Stimulated activated CD8-positive, alpha-beta memory T cell treated with anti-CD3 and anti-CD28 coated beads, Interleukin-7, amount 100 ng/mL, for 24 hours (primary cell): ENCODE measurements at regions not wholly inside any gene's neighbourhood (a gene's known extent, or its start where the extent isn't known, plus 50 kb on each side); places are given as distances from the start of the nearest gene placed in this dataset.

ENCODE experiments used
- DNase-seq: peaks from one replicate; pipeline ENCODE4 v3.0.0-alpha.2; 2020; ENCODE audit warnings: low read depth

DNA sequence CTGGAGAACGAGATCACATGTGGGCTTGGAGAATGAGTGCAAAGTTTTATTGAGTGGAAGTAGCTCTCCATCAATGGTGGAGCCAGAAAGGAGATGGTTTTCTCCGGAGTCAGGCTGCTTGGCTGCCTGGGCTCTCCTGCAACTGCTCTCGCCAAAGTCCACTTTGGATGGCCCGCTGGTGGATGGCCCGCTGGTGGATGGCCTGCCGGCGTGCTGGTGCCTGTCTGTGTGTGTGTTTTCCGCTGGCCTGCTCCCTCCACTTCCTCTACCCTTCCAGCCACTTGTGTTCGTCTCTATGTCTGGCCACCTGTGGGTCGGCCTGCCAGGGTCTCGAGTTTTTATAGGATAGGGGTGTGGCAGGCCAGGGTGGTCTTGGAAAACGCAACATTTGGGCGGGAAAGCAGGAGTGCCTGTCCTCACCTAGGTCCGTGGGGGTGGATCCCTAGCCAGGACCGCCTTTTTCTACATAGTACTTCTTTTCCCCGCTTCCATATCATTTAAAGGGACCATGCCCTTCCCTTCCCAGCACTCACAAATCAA, 1292.1 kb upstream of the PIK3C3 start:
- no peak for DNase-seq

DNA sequence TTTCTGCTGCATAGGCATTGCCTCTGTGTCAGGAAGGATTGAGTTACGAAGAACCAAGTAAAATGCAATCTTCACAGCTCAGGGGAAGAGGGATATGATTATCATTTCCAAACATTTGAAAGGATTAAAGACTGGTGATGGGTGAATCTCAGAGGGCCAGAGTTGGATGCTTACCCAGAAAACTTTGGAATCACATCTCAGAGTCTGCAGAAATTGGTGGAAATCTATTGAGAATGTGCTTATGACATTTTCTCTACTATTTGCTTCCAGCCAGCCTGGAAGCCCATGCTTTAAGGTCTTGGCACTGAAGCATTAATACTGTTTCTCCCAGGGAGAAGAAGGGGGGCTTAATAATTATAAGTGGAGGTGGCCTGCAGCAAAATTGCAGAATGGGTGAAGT, 1301.4 kb upstream of the PIK3C3 start:
- DNase-seq: no peak

- DNase-seq: no peak
Measured at GRCh38 chr18:40652321-40652720, 1302.7 kb upstream of the PIK3C3 start.

DNA sequence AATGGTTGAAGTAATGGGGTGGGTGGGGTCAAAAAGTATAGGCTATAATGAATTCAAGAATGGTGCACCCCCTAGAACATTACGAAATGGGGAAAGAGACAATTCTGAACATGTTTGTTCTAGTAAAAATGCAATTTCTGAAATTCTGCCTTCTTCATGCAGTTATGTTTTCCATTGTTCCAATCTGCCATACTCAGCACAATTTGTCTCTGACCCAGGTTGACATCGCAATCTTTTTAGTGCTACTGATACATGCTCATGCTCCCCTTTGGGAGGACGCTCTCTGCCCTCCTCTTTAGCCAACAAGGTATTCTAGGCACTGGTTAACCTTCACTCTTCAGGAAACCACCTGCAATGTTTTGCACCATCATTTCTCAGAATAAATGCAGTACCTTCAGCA, 1303.9 kb upstream of the PIK3C3 start:
- DNase-seq: no peak

GRCh38 chr18:40642692-40643229, 1312.3 kb upstream of the PIK3C3 start:
- DNase-seq: no peak

DNA sequence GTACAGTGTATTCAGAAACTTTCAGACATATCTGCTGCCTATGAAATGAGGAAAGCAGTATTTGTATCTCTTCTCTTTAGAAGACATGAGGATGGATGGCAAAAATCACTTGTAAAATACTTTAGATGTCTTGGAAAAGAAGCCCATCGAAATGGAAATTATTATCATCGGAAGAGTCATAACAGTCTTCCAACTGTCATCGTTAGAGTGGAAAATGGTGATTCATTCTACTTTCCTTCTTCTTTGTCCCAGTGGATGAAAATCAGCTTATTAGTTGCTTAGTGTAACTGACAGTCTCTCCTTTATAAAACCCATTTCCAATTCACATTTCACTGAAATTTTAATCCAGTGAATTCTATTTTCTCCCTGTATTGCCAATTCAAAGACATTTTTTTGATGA, 1323.7 kb upstream of the PIK3C3 start:
- DNase-seq: no peak

DNA sequence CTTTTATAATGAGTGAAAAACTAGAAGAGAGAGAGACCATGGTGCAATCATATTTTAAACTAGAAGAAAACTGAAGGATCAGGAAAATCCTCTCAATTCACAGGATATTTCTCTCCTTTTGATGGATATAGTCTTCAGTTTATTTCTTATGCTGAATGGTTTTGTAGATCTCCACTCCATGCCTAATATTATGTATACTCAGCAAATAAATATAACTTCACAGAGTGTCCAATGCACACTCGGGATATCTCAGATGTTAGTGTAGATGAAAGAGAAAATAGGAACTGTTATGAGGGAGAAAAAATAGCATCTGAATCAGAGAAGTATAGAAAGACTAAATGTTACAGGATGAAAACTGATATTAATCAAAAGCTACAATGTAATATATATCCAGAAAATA, 1324.5 kb upstream of the PIK3C3 start:
- DNase-seq: no peak

DNA sequence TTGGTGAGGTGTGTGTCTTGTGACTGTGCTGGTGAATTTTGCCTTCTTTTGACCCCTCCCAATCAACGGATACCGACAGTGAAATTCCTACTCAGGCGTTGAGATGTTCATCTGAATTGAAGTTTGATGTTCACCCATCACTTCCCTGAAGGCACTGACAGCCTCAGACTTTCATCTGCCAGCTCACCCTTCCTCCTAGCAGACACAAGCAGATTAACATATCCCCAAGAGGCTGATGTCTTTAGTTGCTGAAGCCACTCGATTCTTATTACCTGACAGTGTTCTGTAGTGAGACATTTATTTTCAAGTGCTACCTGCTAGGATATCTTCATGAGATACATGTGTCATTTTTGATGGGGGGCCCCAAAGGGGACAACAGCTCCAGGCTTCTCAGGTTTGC, 1330.1 kb upstream of the PIK3C3 start:
- DNase-seq: no peak

DNA sequence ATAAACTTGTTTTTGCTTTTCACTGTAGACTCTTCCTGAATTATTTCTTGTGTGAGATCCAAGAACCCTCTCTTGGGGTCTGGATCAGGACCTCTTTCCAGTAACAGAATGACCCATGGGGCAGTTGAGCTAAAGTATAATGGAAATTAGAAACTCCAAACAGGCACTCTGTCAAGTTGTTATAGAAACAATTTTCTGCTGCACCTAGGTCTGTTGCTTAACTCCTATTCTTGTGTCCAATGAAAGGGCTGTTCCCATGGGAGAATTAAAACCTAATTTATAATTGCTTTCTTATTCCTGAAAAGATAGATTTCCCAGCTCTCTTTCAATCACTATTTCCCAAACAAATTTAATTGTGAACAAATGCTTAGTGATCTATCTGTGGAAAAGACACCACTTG, 1341.3 kb upstream of the PIK3C3 start:
- no peak for DNase-seq

DNA sequence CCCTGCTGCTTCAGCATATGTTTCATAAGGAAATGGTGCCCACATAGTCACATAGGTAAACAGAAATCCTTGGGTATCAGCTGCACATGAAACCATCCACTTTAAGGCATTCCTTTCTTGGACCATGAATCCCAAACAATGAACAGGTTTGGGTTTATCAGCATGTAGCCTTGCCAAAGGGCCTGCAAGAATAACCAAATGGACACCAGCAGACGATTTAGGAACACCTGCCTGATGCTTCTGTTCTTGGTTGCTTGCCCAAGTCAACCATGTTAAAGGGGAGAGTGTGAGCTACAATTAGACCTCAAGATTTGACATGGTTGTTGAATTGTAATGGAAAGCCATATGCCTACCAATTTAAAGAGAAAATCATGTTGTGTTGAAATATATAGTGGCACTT, 1342.7 kb upstream of the PIK3C3 start:
- DNase-seq: no peak

DNA sequence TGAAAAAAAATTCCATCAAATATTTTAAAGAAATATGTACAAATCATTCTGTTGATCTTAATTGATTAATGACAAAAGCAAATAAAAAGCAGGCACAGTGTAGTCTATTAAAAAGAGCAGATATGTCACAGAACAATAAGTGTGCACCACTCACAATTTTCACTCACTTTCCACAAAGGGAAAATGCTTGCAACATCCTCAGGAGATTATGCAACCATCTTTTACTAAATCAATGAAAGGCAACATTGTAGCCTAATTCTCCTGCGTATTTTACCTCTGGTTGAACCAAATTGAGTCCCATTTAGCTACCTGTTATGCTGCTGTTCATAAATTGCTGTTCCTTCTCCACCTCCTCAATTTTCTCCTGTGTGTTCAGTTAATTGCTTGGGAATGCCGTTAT, 1346.8 kb upstream of the PIK3C3 start:
- DNase-seq: no peak

- no peak for DNase-seq
Measured at GRCh38 chr18:40607542-40608148, 1347.4 kb upstream of the PIK3C3 start.

- no peak for DNase-seq
Measured at GRCh38 chr18:40606996-40607395, 1348.0 kb upstream of the PIK3C3 start.

DNA sequence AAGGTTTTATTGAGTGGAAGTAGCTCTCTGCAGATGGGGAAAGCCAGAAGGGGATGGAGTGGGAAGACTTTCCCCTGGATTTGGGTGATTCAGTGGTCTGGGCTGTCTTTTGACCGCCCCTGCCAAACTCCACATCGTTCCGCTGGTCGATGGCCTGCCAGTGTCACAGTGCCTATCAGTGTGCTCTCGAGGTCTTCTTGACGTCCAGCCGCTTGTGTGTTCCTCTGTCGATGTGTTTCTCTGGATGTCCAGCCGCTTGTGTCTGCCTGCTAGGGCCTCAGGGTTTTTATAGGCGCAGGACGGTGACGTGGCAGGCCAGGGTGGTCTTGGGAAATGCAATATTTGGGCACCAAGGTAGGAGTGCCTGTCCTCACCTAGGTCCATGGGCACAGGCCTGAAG, 1371.4 kb upstream of the PIK3C3 start:
- no peak for DNase-seq

GRCh38 chr18:40582105-40582504, 1372.9 kb upstream of the PIK3C3 start:
- no peak for DNase-seq

GRCh38 chr18:40577981-40578365, 1377.1 kb upstream of the PIK3C3 start:
- DNase-seq: no peak

DNA sequence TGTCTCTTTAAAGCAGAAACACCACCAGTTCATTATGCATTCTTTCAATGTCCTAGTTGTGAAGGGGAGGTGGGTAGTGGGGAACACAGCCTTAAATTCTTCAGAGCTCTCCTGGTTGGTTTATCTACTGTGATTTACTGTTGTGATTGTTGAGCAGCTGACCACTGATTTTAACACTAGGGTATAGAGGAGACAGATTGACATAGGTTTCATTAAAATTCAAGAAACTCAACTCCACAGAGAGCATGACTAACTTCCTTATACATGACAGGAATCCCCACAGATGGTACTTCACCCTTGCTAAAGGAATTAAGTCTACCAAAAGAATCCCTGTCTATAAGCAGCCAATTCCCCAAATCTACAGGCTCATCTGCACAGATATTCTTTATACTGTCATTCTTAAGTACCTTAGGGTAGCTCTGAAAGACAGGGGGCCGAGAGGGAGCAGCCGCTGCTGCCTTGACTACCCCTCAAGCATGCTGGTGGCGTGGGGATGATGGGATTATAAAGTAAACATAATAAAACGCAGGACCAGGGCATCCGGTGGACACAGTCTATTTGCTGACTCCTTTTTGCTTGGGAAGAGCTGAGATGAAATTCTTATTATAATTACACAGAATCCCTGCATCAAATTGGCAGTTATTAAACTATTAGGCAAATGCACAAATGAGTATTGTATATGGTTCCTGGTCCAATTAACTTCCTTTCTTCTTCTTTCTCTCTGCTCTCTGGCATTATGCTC, 1377.6 kb upstream of the PIK3C3 start:
- DNase-seq: no peak

- no peak for DNase-seq
Measured at GRCh38 chr18:40576507-40577115, 1378.4 kb upstream of the PIK3C3 start.

GRCh38 chr18:40570615-40571014, 1384.4 kb upstream of the PIK3C3 start:
- no peak for DNase-seq

DNA sequence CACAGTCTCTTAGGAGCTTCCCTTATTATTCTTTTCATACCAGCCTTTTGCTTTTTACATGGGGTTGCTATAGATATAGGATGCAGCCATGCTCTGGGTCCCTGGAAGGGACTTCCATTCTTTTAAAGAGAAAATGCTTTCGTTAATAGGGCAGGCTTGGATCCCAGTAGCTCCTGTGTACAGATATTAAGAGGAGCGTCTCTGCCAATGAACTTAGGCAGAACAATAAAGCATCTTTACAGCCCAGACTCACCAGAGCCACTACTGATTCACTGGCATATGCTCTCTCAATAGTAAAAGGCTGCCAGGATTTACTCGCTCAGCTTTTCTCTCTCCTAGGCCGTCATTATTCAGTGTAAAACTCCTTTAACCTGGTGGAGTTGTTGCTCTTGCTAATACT, 1385.4 kb upstream of the PIK3C3 start:
- no peak for DNase-seq

DNA sequence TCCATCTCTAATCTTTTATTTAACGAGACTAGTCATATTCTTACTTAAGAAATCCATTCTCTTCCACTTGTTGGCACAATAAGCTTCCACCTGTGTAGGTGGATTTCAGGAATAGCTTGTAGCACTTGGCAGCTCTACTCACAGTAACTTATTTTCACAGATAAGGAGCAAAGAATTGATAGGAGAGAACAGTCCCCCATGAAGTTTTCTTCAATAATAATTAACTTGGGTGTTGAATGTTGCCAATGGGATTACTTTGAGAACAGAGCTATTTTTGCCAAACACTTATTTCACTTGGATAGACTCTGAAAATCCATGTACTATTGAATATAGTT, 1388.6 kb upstream of the PIK3C3 start:
- no peak for DNase-seq

- DNase-seq: no peak
Measured at GRCh38 chr18:40565805-40566509, 1389.1 kb upstream of the PIK3C3 start.

GRCh38 chr18:40559556-40559955, 1395.5 kb upstream of the PIK3C3 start:
- no peak for DNase-seq
